Heart left ventricle (tissue), 13 donors: ENCODE measurements at regions not wholly inside any gene's neighbourhood (a gene's known extent, or its start where the extent isn't known, plus 50 kb on each side); places are given as distances from the start of the nearest gene placed in this dataset.

Experiments
- CTCF ChIP-seq, 12 donors: fragments of 200-600 bp; sonication (generic) in 4 of 12; IDR thresholded peaks; one replicate each; pipeline versions ENCODE4 v1.5.0 to v1.8.0; 2018 to 2022; ENCODE audit warnings: antibody characterized with exemption in 12 of 12, mild to moderate bottlenecking in 5 of 12
- POLR2A ChIP-seq, 2 donors: fragments of 450-650 bp; IDR thresholded peaks; one replicate each; pipeline ENCODE4 v1.6.1; 2017; ENCODE audit warnings: antibody characterized with exemption in 2 of 2, mild to moderate bottlenecking in 2 of 2, moderate library complexity in 2 of 2
- donor health status: ischemic (EF 13 %, LVEDD 7.1; RV severe dilation, severe dysfunction).
- donor health status: DM: no; HTN: yes; CAD: no.
- donor health status: DM: no; HTN: no; CAD: no.
- donor health status: ischemic (EF 25% LVEDD 6.9; RV normal size, moderate dysfunction).
- donor health status: ischemic (EF 25% LVEDD 5.7; RV mildly dilated, moderate dysfunction).
- donor health status: ischemic (EF 35%, LVEDD 5.7; RV mildly dilated, moderate dysfunction).
- donor health status: nonischemic (EF 11% LVEDD 7.7; RV severe dilation, severe dysfunction).
- donor health status: DM: yes; HTN: yes; CAD: no.
- donor health status: PGD.
- donor health status: ischemic (EF 29% LVEDD 5.4; RV normal size, mild dysfunction).
- donor health status: nonischemic (EF 23%, LVEDD 6.1; RV moderate dilation, normal function).

DNA sequence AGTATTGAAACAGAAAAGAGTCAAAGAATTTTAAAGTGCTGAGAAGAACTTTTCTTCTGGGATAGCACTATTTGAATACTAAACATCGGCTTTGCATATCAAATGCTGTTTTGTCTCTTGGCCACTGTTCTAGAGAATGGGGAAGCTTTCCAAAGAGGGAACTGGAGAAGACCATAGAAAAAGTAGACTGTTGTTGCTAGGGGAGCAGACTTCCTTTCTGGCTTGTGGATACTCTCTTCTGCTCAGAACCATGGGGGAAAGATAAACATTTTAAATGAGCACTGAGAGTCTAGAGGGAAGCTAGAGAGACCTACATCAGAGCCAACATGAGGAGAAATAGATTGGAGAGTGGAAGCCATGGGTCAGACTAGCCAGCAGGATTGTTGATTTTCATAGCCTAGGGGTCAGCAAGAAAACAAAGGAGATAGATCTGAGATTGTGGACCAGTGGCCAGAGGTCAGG, 315.7 kb downstream of the KCTD12 start:
- TF ChIP-seq CTCF (IDR thresholded peaks at IDR 0.05) = no peak
- no peak for TF ChIP-seq POLR2A (IDR thresholded peaks at IDR 0.05)
